Osteocyte (in vitro differentiated cells): ENCODE measurements at regions not wholly inside any gene's neighbourhood (a gene's known extent, or its start where the extent isn't known, plus 50 kb on each side); places are given as distances from the start of the nearest gene placed in this dataset.

Experiments used
- DNase-seq: peaks from one replicate; pipeline ENCODE4 v3.0.0; 2021; ENCODE audit warnings: mixed read lengths; ENCODE audit not compliant: unreplicated experiment; ENCODE audit errors: extremely low spot score
- H3K27ac Mint-ChIP-seq: one replicate; pipeline ENCODE4 v1.8.0; 2021; ENCODE audit warnings: mild to moderate bottlenecking, mixed read lengths; ENCODE audit not compliant: unreplicated experiment
- H3K27me3 Mint-ChIP-seq: one replicate; pipeline ENCODE4 v1.8.0; 2021; ENCODE audit warnings: mixed read lengths; ENCODE audit not compliant: unreplicated experiment
- H3K36me3 Mint-ChIP-seq: one replicate; pipeline ENCODE4 v1.8.0; 2021; ENCODE audit warnings: mixed read lengths; ENCODE audit not compliant: unreplicated experiment
- H3K4me1 Mint-ChIP-seq: one replicate; pipeline ENCODE4 v1.8.0; 2021; ENCODE audit warnings: mixed read lengths; ENCODE audit not compliant: unreplicated experiment
- H3K4me3 Mint-ChIP-seq: one replicate; pipeline ENCODE4 v1.8.0; 2021; ENCODE audit warnings: mild to moderate bottlenecking, moderate library complexity, mixed read lengths; ENCODE audit not compliant: unreplicated experiment
- H3K9me3 Mint-ChIP-seq: one replicate; pipeline ENCODE4 v1.8.0; 2021; ENCODE audit warnings: mixed read lengths; ENCODE audit not compliant: unreplicated experiment
- CTCF ChIP-seq: fragments of 200-600 bp; sonication (generic); IDR thresholded peaks from 2 replicates; pipeline ENCODE4 v1.5.0; 2021; ENCODE audit warnings: antibody characterized with exemption, mild to moderate bottlenecking, moderate library complexity

- TF ChIP-seq CTCF: no peak
- no peak overlapping the region for H3K4me3 Mint-ChIP-seq
- peaks cover 13% of the 10 kb centered on the region for H3K27me3 Mint-ChIP-seq
- no peak overlapping the region for H3K27ac Mint-ChIP-seq
- H3K4me1 Mint-ChIP-seq: no peaks in the 10 kb centered on the region
- H3K9me3 Mint-ChIP-seq: no peaks in the 10 kb centered on the region
- no peak for DNase-seq
- no peaks in the 10 kb centered on the region for H3K36me3 Mint-ChIP-seq
Measured at GRCh38 chr18:60698901-60699300, 326.3 kb upstream of the MC4R start.

- Mint-ChIP-seq H3K4me1 (no peaks in the 10 kb centered on the region), H3K9me3 (no peaks in the 10 kb centered on the region), H3K27me3 (peaks cover 3% of the 10 kb centered on the region), H3K36me3 (no peaks in the 10 kb centered on the region), H3K4me3 (no peak overlapping the region), H3K27ac (no peak overlapping the region)
- no peak for TF ChIP-seq CTCF
- no peak for DNase-seq
Measured at GRCh38 chr18:60722742-60723141, 350.2 kb upstream of the MC4R start.

DNA sequence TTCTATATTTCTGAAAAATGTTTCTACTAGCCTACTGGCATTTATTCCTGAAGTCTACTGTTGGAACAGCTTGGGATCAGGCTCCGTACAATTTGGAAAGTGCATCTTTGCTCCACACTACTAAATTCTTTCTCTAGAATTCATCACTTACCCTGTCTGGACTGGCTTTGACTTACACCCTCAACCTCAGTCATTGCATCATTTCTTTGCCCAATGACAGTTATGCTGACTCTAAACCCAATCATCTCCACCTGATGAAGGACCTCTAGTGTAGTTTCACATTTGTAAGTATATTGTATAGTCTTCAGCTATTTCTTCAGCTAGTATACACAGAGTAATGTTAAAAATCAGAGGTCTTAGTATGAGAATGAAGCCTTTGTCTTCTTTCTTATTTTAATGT lies 359.6 kb upstream of the MC4R start:
- Mint-ChIP-seq H3K27me3 (peaks cover 13% of the 10 kb centered on the region), H3K27ac (no peak overlapping the region), H3K4me1 (no peaks in the 10 kb centered on the region), H3K4me3 (no peak overlapping the region), H3K36me3 (no peaks in the 10 kb centered on the region), H3K9me3 (no peaks in the 10 kb centered on the region)
- DNase-seq: no peak
- TF ChIP-seq CTCF: no peak

DNA sequence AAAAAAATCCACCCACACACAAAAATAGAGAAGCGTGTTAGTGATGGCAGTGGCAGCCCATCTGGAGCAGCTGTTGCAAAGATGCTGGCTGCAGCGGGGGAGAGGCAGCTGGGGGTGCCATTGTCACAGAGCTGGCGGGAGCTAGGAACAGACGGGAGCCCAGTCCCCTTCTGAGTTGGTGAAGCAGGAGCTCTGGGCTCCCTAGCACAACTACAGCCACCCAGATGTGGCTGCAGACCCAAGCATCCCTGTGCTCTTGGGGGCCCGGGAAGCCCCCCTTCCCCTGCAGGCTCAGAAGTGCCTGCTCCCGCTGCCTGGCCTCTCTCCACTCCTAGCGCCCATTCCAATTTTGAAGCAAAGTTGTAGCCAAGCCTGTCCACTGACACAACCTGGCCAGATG lies 366.6 kb upstream of the MC4R start:
- Mint-ChIP-seq H3K27me3 (peaks cover 16% of the 10 kb centered on the region), H3K9me3 (no peaks in the 10 kb centered on the region), H3K4me3 (no peak overlapping the region), H3K4me1 (no peaks in the 10 kb centered on the region), H3K27ac (no peak overlapping the region), H3K36me3 (no peaks in the 10 kb centered on the region)
- no peak for DNase-seq
- no peak for TF ChIP-seq CTCF

DNA sequence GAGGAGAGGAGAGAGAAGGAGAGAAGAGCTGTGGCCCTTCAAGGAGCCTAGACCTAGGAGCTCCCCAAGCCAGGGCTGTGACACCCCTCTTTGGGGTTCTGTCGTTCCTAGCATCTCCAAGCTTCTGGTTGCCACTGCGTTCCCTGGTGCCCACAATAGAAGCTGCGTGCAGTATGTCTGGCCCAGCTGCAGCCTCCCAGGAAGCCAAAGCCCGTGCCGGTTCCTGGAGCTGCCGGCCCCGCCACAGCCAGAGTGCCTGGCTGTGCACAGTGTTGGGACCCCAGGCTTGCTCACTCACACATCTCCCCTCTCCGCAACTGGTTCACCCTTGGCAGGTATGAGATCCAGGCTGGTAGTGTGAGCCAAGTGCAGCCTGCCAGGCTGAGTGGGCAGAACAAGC lies 367.7 kb upstream of the MC4R start:
- no peak for TF ChIP-seq CTCF
- Mint-ChIP-seq H3K27me3 (peaks cover 10% of the 10 kb centered on the region), H3K4me1 (no peaks in the 10 kb centered on the region), H3K36me3 (no peaks in the 10 kb centered on the region), H3K9me3 (no peaks in the 10 kb centered on the region), H3K4me3 (no peak overlapping the region), H3K27ac (no peak overlapping the region)
- no peak for DNase-seq
